Lung (tissue), 9 donors: ENCODE measurements at regions not wholly inside any gene's neighbourhood (a gene's known extent, or its start where the extent isn't known, plus 50 kb on each side); places are given as distances from the start of the nearest gene placed in this dataset.
"Not testable (repeated sequence)": the region's sequence is repeated elsewhere in the genome, so short reads cannot be mapped to it uniquely, and the experiment has no call there.

ENCODE experiments used
- ATAC-seq: fragments of 200-7000 bp; cut with Tn5 transposase; one replicate; pipeline ENCODE4 v1.9.1; 2020; ENCODE audit warnings: moderate number of reproducible peaks; ENCODE audit not compliant: insufficient read depth, low FRiP score
- DNase-seq, 3 donors: peaks; one replicate each; pipeline ENCODE4 v3.0.0-alpha.2; 2013 to 2017
- H3K27ac ChIP-seq, 2 donors: one replicate each; pipeline ENCODE4 v1.5.1; 2013; ENCODE audit warnings: mild to moderate bottlenecking in 2 of 2, moderate library complexity in 2 of 2, control low read depth in 1 of 2, inconsistent platforms in 1 of 2, low read depth in 1 of 2, low read length in 1 of 2
- H3K27me3 ChIP-seq, 3 donors: one replicate each; pipeline ENCODE4 v1.5.1; 2013; ENCODE audit warnings: low read length in 2 of 3; ENCODE audit not compliant: control insufficient read depth in 3 of 3, insufficient read depth in 3 of 3
- H3K36me3 ChIP-seq, 4 donors: one replicate each; pipeline ENCODE4 v1.5.1; 2013; ENCODE audit warnings: low read length in 4 of 4, mild to moderate bottlenecking in 1 of 4, moderate library complexity in 1 of 4; ENCODE audit not compliant: control insufficient read depth in 4 of 4, insufficient read depth in 4 of 4
- H3K4me1 ChIP-seq, 5 donors: one replicate each; pipeline ENCODE4 v1.5.1; 2013; ENCODE audit warnings: low read length in 5 of 5, mild to moderate bottlenecking in 2 of 5, moderate library complexity in 1 of 5; ENCODE audit not compliant: control insufficient read depth in 5 of 5, insufficient read depth in 5 of 5
- H3K4me3 ChIP-seq: one replicate; pipeline ENCODE4 v1.5.1; 2013; ENCODE audit warnings: mild to moderate bottlenecking, control low read depth, moderate library complexity
- H3K9ac ChIP-seq, 2 donors: one replicate each; pipeline ENCODE4 v1.5.1; 2013; ENCODE audit warnings: low read length in 2 of 2, control low read depth in 1 of 2; ENCODE audit not compliant: insufficient read depth in 1 of 2
- H3K9me3 ChIP-seq, 4 donors: one replicate each; pipeline ENCODE4 v1.5.1; 2013; ENCODE audit warnings: low read length in 3 of 4, mild to moderate bottlenecking in 1 of 4, moderate library complexity in 1 of 4; ENCODE audit not compliant: control insufficient read depth in 4 of 4, insufficient read depth in 3 of 4
- WGBS, 2 donors: extraction: QIAGEN DNeasy Blood & Tissue Kit; methylation state at CpG; one replicate each; pipeline ENCODE4 v1.1.7; 2013; 5-methylcytosine and 5-hydroxymethylcytosine counted together
- donor health status: Bipolar disorder and iron deficiency.
- donor health status: healthy.
- donor health status: DM: yes; HTN: yes; CAD: no.

GRCh38 chr7:65550444-65550809 lies 176.8 kb downstream of the ZNF92 start:
- not testable (repeated sequence) for H3K9ac ChIP-seq, H3K9me3 ChIP-seq, H3K4me1 ChIP-seq, ATAC-seq, H3K27ac ChIP-seq, H3K36me3 ChIP-seq, H3K4me3 ChIP-seq, DNase-seq, H3K27me3 ChIP-seq

- not testable (repeated sequence) for DNase-seq, ATAC-seq, H3K27ac ChIP-seq, H3K36me3 ChIP-seq, H3K4me1 ChIP-seq, H3K4me3 ChIP-seq, H3K9me3 ChIP-seq, H3K27me3 ChIP-seq, H3K9ac ChIP-seq
- WGBS, 2 donors = 89 to 91% methylated on average over 1 of the region's 1 CpG
Measured at GRCh38 chr7:65551042-65551441, 177.4 kb downstream of the ZNF92 start.

- WGBS, 2 donors = no CpG with 5 or more reads among the region's 85 CpGs
- not testable (repeated sequence) for DNase-seq, H3K4me1 ChIP-seq, ATAC-seq, H3K4me3 ChIP-seq, H3K27me3 ChIP-seq, H3K9me3 ChIP-seq, H3K36me3 ChIP-seq, H3K9ac ChIP-seq, H3K27ac ChIP-seq
Measured at GRCh38 chr7:65554553-65555476, 181.2 kb downstream of the ZNF92 start.

- H3K27ac ChIP-seq, DNase-seq: not testable (repeated sequence)
- 75 to 79% methylated on average over 3 of the region's 4 CpGs for WGBS, 2 donors
Measured at GRCh38 chr7:65558584-65558983, 184.9 kb downstream of the ZNF92 start.

GRCh38 chr7:65561786-65562372 lies 188.2 kb downstream of the ZNF92 start:
- WGBS, 2 donors = 92 to 95% methylated on average over 5 of the region's 6 CpGs
- DNase-seq, ATAC-seq, H3K9me3 ChIP-seq, H3K27ac ChIP-seq, H3K4me1 ChIP-seq, H3K4me3 ChIP-seq, H3K27me3 ChIP-seq, H3K36me3 ChIP-seq, H3K9ac ChIP-seq: not testable (repeated sequence)

More at GRCh38 chr7:65558584-65558983, 184.9 kb downstream of the ZNF92 start:
- not testable (repeated sequence) for H3K36me3 ChIP-seq, H3K27me3 ChIP-seq, ATAC-seq, H3K4me3 ChIP-seq, H3K9ac ChIP-seq, H3K4me1 ChIP-seq, H3K9me3 ChIP-seq

DNA sequence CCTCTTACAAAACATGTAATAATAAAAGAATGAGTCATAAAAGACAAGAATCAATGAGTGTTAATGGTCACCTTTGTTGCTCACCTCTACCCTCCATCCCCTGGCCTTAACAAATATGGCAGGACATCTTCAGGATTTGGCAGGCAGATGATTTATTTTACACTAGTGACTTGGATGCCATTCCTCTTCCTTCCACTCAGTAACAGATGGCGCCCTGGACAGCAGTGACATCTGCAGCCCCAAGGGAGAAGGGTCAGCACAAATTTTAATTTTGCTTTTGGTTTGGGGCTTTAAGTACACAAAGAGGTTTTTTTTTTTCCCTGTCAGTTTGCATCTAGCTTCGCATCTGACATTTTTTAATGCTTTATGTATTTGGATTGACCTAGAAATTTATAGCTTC lies 188.9 kb downstream of the ZNF92 start:
- not testable (repeated sequence) for H3K27ac ChIP-seq, H3K9me3 ChIP-seq, DNase-seq, H3K36me3 ChIP-seq, H3K9ac ChIP-seq, ATAC-seq, H3K27me3 ChIP-seq, H3K4me1 ChIP-seq, H3K4me3 ChIP-seq
- WGBS, 2 donors = 43 to 64% methylated on average over 1 of the region's 2 CpGs

DNA sequence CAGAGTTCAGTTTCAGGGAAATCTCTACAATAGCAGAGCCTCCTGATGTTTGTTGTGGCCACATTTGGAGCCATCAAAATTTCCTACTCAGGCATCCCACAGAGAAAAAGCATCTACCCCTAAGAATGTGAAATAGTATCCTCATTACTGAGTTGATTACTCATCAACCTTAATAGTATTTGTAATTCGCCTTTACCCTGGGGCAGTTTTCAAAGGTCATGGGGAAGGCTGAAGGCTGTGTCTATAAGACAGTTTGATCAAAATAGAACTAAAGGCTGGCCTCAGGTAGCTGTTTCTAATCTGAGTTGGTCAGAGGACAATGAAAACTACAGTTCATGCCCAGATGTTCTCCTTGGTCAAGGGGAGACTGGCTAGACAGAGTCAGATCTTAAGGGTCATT lies 189.7 kb downstream of the ZNF92 start:
- not testable (repeated sequence) for DNase-seq, H3K4me3 ChIP-seq, H3K4me1 ChIP-seq, H3K27ac ChIP-seq, H3K36me3 ChIP-seq, ATAC-seq, H3K27me3 ChIP-seq, H3K9ac ChIP-seq, H3K9me3 ChIP-seq
- WGBS, 2 donors = no CpG with 5 or more reads among the region's 1 CpG

- ATAC-seq = not testable (repeated sequence)
Measured at GRCh38 chr7:65568226-65568625, 194.6 kb downstream of the ZNF92 start.

More at GRCh38 chr7:65568226-65568625, 194.6 kb downstream of the ZNF92 start:
- not testable (repeated sequence) for DNase-seq, H3K27ac ChIP-seq, H3K4me3 ChIP-seq, H3K27me3 ChIP-seq, H3K4me1 ChIP-seq, H3K9me3 ChIP-seq, H3K9ac ChIP-seq, H3K36me3 ChIP-seq
- WGBS, 2 donors = no CpG with 5 or more reads among the region's 6 CpGs
